Transverse colon (tissue), 3 donors: ENCODE measurements at regions not wholly inside any gene's neighbourhood (a gene's known extent, or its start where the extent isn't known, plus 50 kb on each side); places are given as distances from the start of the nearest gene placed in this dataset.

Source experiments
- CTCF ChIP-seq, 5 experiments: fragments of 200-600 bp in 3 of 5; fragments of 450-650 bp in 2 of 5; sonication (generic) in 3 of 5; IDR thresholded peaks; 1 replicate in 2 of 5; 2 replicates in 3 of 5; pipeline ENCODE4 v1.5.1; 2016 to 2017; ENCODE audit warnings: antibody characterized with exemption in 5 of 5, inconsistent platforms in 3 of 5, mild to moderate bottlenecking in 2 of 5, moderate library complexity in 1 of 5
- EP300 ChIP-seq: sonication (generic); formaldehyde crosslinking; IDR thresholded peaks from one replicate; pipeline ENCODE4 v1.6.1; 2017; ENCODE audit warnings: antibody characterized with exemption, low read depth

DNA sequence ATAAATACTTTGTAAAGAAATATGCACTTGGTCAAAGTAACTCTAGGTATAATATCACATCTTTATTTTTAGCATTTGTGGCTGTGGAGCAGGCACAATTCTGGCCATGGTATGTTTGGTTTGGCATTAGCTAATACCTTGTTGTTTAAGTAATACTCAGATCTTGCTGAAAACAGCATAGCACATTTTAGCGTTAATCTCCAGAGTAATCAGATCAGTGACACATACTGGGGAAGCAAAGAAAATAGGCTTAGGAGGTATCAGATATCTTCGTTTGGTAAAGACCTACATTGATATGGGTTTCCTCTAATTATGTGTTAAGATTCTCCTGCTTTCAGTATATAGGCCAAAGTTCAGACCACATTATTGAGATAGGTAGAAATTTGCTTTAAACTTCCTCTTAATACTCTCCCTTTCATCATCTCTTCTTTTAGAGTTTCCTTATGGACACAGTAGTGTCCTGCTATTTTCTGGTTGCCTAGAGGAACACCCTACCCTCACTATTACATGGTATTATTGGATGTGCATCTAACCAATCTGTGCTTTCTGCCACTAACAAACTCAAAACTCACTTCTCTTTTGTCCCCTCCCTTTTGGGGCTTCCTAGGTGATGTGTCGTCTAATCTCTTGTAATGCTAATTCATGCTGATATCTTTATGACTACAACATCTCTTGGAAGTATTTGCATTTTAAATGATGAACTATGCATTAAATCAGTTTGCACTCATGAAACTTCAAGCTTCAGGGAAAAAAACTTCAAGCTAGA, 437.3 kb upstream of the ADAMTSL1 start:
- TF ChIP-seq CTCF (IDR thresholded peaks at IDR 0.05) (no peak), EP300 (no peak)
